A673 (cell line): ENCODE measurements at regions not wholly inside any gene's neighbourhood (a gene's known extent, or its start where the extent isn't known, plus 50 kb on each side); places are given as distances from the start of the nearest gene placed in this dataset.

Experiments used
- BruUV-seq: library from RNA; stranded (reverse); fragments of 400-500 nt; replicated peaks from 2 replicates; lab custom pipeline; 2021; lab: Mats Ljungman, UMichigan
- CTCF ChIA-PET: fragments of 300-600 bp; sonication (Branson Sonifier 250); formaldehyde crosslinking; loops from one replicate; lab custom pipeline; 2022; ENCODE audit warnings: antibody characterized with exemption; lab: Charles Lee
- POLR2A ChIA-PET: fragments of 300-600 bp; sonication (Branson Sonifier 250); formaldehyde crosslinking; loops from one replicate; lab custom pipeline; 2022; ENCODE audit warnings: antibody characterized with exemption; ENCODE audit not compliant: low non-redundant PET; lab: Charles Lee
- DNase-seq: peaks from one replicate; pipeline ENCODE4 v3.0.0-alpha.2; 2015; ENCODE audit warnings: low spot score
- H3K27ac ChIP-seq: fragments of 200-600 bp; sonication (generic); 2 replicates; pipeline ENCODE4 v1.5.1; 2016; ENCODE audit warnings: mixed run types, low read depth, mild to moderate bottlenecking, mixed read lengths, antibody characterized with exemption, low read length; ENCODE audit not compliant: poor library complexity, severe bottlenecking
- H3K27me3 ChIP-seq: fragments of 200-600 bp; sonication (generic); replicated peaks from 2 replicates; pipeline ENCODE4 v1.6.1; 2017; ENCODE audit warnings: mixed run types, low read depth, mild to moderate bottlenecking, mixed read lengths, antibody characterized with exemption, low read length; ENCODE audit not compliant: insufficient read depth, poor library complexity
- H3K36me3 ChIP-seq: fragments of 200-600 bp; sonication (generic); 2 replicates; pipeline ENCODE4 v1.6.1; 2016; ENCODE audit warnings: mixed run types, mild to moderate bottlenecking, mixed read lengths, antibody characterized with exemption, low read length; ENCODE audit not compliant: insufficient read depth, poor library complexity, severe bottlenecking
- H3K4me1 ChIP-seq: fragments of 200-600 bp; sonication (generic); 2 replicates; pipeline ENCODE4 v1.6.1; 2017; ENCODE audit warnings: mixed run types, mild to moderate bottlenecking, mixed read lengths, antibody characterized with exemption, low read length; ENCODE audit not compliant: insufficient read depth, poor library complexity, severe bottlenecking
- H3K4me3 ChIP-seq: fragments of 200-600 bp; sonication (generic); 2 replicates; pipeline ENCODE4 v1.5.1; 2016; ENCODE audit warnings: low read depth, mixed run types, mild to moderate bottlenecking, mixed read lengths, low read length; ENCODE audit not compliant: poor library complexity, severe bottlenecking
- H3K9me3 ChIP-seq: fragments of 200-600 bp; sonication (generic); 2 replicates; pipeline ENCODE4 v1.6.1; 2016; ENCODE audit warnings: mixed run types, low read depth, mild to moderate bottlenecking, mixed read lengths, antibody characterized with exemption, low read length; ENCODE audit not compliant: poor library complexity, severe bottlenecking
- EZH2 ChIP-seq: fragments of 200-600 bp; sonication (generic); IDR thresholded peaks from 2 replicates; pipeline ENCODE4 v1.6.1; 2017; ENCODE audit warnings: borderline replicate concordance, low read depth, mild to moderate bottlenecking, mixed read lengths, antibody characterized with exemption, low read length; ENCODE audit not compliant: poor library complexity, severe bottlenecking
- intact Hi-C: fragments of 100-400 bp; cut with micrococcal nuclease; formaldehyde crosslinking; loops from one replicate; pipeline ENCODE4 v1.10.0; 2022; ENCODE audit not compliant: unreplicated experiment
- TF ChIP-seq, protein P1 (sequence below): fragments of 300-800, 200-600 bp; sonication (generic); conservative IDR thresholded peaks from 2 replicates; pipeline ENCODE4 v1.5.1; 2017; ENCODE audit warnings: low read depth, mild to moderate bottlenecking, antibody characterized with exemption, low read length, moderate library complexity, mixed read lengths

DNA sequence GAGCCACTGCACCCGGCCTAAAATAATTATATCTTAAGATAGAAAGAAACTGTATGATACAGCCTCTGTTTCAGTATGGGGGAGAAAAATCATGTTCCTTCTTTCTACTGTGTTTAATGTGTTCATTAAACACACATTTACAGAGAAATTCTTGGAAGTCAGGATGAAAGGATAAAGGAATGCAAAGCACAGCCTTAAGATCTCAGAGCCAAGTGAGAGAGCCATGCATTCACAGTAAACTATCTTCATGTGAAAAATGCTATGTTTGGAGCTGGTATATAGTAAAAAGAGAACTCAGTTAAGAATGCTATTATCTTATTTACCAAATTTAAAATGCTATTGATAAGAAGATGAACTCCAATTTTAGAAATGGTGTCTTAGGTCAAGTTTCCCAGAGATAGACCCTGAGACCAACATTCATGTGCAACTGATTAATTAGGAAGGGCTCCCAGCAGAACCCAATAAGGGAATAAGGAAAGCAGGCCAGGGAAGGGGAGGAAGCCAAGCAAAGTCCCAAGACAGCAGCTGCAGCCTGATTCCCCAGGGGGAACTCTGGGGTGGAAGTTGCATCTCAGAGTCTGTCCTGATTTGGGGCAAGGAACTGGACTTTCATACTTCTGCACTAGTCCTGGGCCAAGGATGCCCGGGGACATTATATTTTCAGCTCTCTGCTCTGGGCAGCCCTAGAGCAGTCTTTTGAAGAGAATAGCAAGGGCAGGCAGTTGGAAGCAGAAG lies 130.0 kb upstream of the ZNF648 start:
- H3K4me1 ChIP-seq, result no peaks in the 10 kb centered on the region
- H3K36me3 ChIP-seq, result no peaks in the 10 kb centered on the region
- ChIA-PET CTCF (no interaction called here), POLR2A (no interaction called here)
- H3K27me3 ChIP-seq, result peaks cover 3% of the 10 kb centered on the region
- no peaks in the 10 kb centered on the region for H3K9me3 ChIP-seq
- intact Hi-C loops, result no loop called here
- BruUV-seq, result no TSS peak
- H3K27ac ChIP-seq, result no peak overlapping the region
- H3K4me3 ChIP-seq, result no peak overlapping the region
- DNase-seq, result no peak
- TF ChIP-seq EZH2, result no peak
- TF ChIP-seq, protein P1, sequence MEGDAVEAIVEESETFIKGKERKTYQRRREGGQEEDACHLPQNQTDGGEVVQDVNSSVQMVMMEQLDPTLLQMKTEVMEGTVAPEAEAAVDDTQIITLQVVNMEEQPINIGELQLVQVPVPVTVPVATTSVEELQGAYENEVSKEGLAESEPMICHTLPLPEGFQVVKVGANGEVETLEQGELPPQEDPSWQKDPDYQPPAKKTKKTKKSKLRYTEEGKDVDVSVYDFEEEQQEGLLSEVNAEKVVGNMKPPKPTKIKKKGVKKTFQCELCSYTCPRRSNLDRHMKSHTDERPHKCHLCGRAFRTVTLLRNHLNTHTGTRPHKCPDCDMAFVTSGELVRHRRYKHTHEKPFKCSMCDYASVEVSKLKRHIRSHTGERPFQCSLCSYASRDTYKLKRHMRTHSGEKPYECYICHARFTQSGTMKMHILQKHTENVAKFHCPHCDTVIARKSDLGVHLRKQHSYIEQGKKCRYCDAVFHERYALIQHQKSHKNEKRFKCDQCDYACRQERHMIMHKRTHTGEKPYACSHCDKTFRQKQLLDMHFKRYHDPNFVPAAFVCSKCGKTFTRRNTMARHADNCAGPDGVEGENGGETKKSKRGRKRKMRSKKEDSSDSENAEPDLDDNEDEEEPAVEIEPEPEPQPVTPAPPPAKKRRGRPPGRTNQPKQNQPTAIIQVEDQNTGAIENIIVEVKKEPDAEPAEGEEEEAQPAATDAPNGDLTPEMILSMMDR, result no peak

DNA sequence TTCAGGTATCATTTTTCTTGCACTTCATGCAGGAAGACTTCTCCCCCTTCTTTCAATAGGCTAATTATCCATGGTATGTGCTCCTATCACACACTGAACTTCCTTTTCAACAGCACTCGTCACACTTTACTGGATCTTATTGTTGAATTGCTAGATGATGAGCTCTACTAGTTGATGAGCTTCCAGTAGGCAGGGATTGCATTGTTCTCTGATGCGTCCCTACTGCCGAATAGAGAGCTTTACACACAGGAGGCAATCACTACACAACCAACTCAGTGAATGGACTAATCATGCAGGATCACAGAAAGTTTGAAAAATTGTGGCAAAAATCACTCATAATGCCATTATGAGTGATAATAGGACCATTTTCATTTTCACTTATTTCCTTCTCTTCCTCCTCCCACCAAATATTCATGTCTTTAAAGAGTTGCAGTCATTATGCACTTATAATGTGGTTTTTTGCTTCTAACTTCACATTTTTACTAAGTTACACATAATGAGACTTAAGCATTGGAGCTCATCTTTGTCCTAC lies 128.1 kb upstream of the ZNF648 start:
- Histone ChIP-seq H3K4me1 (no peaks in the 10 kb centered on the region), H3K27ac (no peak overlapping the region), H3K9me3 (no peaks in the 10 kb centered on the region), H3K4me3 (no peak overlapping the region), H3K27me3 (peaks cover 3% of the 10 kb centered on the region), H3K36me3 (no peaks in the 10 kb centered on the region)
- POLR2A ChIA-PET, result no interaction called here
- no TSS peak for BruUV-seq
- TF ChIP-seq, protein P1, result no peak
- no peak for TF ChIP-seq EZH2
- DNase-seq, result no peak
- CTCF ChIA-PET, result no interaction called here
- intact Hi-C loops, result no loop called here

DNA sequence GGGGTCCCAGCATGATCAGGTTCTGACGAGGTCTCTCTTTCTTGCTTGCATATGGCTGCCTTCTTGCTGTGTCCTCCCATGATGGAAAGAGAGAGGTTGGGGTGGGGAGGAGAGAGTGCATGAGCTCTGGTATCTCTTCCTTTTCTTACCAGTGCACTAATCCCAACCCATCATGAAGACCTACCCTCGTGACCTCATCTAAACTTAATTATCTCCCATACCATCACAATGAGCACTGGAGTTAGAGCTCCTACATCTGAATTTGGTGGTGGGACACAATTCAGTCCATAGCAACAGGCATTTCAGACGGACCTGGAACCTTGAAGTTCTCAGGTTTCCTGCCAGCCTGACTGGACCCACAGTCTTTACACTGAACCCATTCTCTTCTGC lies 125.2 kb upstream of the ZNF648 start:
- no peak overlapping the region for H3K4me3 ChIP-seq
- BruUV-seq, result no TSS peak
- no peaks in the 10 kb centered on the region for H3K9me3 ChIP-seq
- H3K27ac ChIP-seq, result no peak overlapping the region
- no peaks in the 10 kb centered on the region for H3K27me3 ChIP-seq
- ChIA-PET CTCF (no interaction called here), POLR2A (no interaction called here)
- no peaks in the 10 kb centered on the region for H3K4me1 ChIP-seq
- no peak for DNase-seq
- H3K36me3 ChIP-seq, result no peaks in the 10 kb centered on the region
- TF ChIP-seq EZH2, result no peak
- TF ChIP-seq, protein P1, result no peak
- intact Hi-C loops, result no loop called here
